Hematopoietic multipotent progenitor cell (in vitro differentiated cells): ENCODE measurements at regions not wholly inside any gene's neighbourhood (a gene's known extent, or its start where the extent isn't known, plus 50 kb on each side); places are given as distances from the start of the nearest gene placed in this dataset.
"Not testable (repeated sequence)": the region's sequence is repeated elsewhere in the genome, so short reads cannot be mapped to it uniquely, and the experiment has no call there.

Experiments
- DNase-seq, 3 donors: peaks; one replicate each; pipeline ENCODE4 v3.0.0-alpha.2; 2011 to 2015; ENCODE audit warnings: low read depth in 2 of 3, low spot score in 2 of 3

- DNase-seq: no peak
Measured at GRCh38 chr6:119539066-119539746, 189.6 kb upstream of the MAN1A1 start.

- no peak for DNase-seq
Measured at GRCh38 chr6:119536666-119537065, 187.1 kb upstream of the MAN1A1 start.

- DNase-seq: no peak
Measured at GRCh38 chr6:119535332-119535731, 185.8 kb upstream of the MAN1A1 start.

GRCh38 chr6:119533603-119534279 is 184.2 kb upstream of the MAN1A1 start:
- peak in 2 of 3 donors; percentile 12 to 17 for DNase-seq

- no peak for DNase-seq
Measured at GRCh38 chr6:119527231-119527578, 177.6 kb upstream of the MAN1A1 start.

GRCh38 chr6:119526561-119527230 is 177.1 kb upstream of the MAN1A1 start:
- DNase-seq: no peak

GRCh38 chr6:119524410-119524809 is 174.8 kb upstream of the MAN1A1 start:
- no peak for DNase-seq

- peak in 1 of 3 donors; percentile 73 for DNase-seq
Measured at GRCh38 chr6:119523556-119523955, 174.0 kb upstream of the MAN1A1 start.

- DNase-seq: no peak
Measured at GRCh38 chr6:119521251-119521650, 171.7 kb upstream of the MAN1A1 start.

- DNase-seq: no peak
Measured at GRCh38 chr6:119517428-119517827, 167.9 kb upstream of the MAN1A1 start.

- no peak for DNase-seq
Measured at GRCh38 chr6:119514345-119514744, 164.8 kb upstream of the MAN1A1 start.

- DNase-seq: no peak
Measured at GRCh38 chr6:119511024-119511423, 161.5 kb upstream of the MAN1A1 start.

- no peak for DNase-seq
Measured at GRCh38 chr6:119510246-119510645, 160.7 kb upstream of the MAN1A1 start.

GRCh38 chr6:119506631-119507174 is 157.1 kb upstream of the MAN1A1 start:
- no peak for DNase-seq

- no peak for DNase-seq
Measured at GRCh38 chr6:119501798-119502483, 152.4 kb upstream of the MAN1A1 start.

- DNase-seq: no peak
Measured at GRCh38 chr6:119499797-119500196, 150.2 kb upstream of the MAN1A1 start.

GRCh38 chr6:119497988-119498727 is 148.6 kb upstream of the MAN1A1 start:
- DNase-seq: peak in 1 of 3 donors; percentile 47

- no peak for DNase-seq
Measured at GRCh38 chr6:119495230-119495683, 145.7 kb upstream of the MAN1A1 start.

- DNase-seq: no peak
Measured at GRCh38 chr6:119493980-119494379, 144.4 kb upstream of the MAN1A1 start.

GRCh38 chr6:119491112-119491511 is 141.6 kb upstream of the MAN1A1 start:
- DNase-seq: not testable (repeated sequence)
